Liver (tissue), 8 donors: ENCODE measurements at regions not wholly inside any gene's neighbourhood (a gene's known extent, or its start where the extent isn't known, plus 50 kb on each side); places are given as distances from the start of the nearest gene placed in this dataset.

Experiments used
- DNase-seq: peaks from one replicate; pipeline ENCODE4 v3.0.0-alpha.2; 2017; ENCODE audit warnings: low spot score
- H3K27ac ChIP-seq, 2 donors: one replicate each; pipeline ENCODE4 v1.7.0; 2013; ENCODE audit warnings: inconsistent platforms in 2 of 2, low read length in 2 of 2, control low read depth in 1 of 2, low read depth in 1 of 2, mild to moderate bottlenecking in 1 of 2
- H3K27me3 ChIP-seq, 4 donors: one replicate each; pipeline versions ENCODE4 v1.6.1 to v1.7.0; 2013; ENCODE audit warnings: low read length in 3 of 4, inconsistent platforms in 1 of 4, mild to moderate bottlenecking in 1 of 4, moderate library complexity in 1 of 4; ENCODE audit not compliant: control insufficient read depth in 4 of 4, insufficient read depth in 4 of 4
- H3K36me3 ChIP-seq, 4 donors: one replicate each; pipeline versions ENCODE4 v1.6.1 to v1.7.0; 2013; ENCODE audit warnings: low read length in 3 of 4, mild to moderate bottlenecking in 3 of 4, low read depth in 1 of 4, moderate library complexity in 1 of 4; ENCODE audit not compliant: control insufficient read depth in 4 of 4, insufficient read depth in 3 of 4
- H3K4me1 ChIP-seq, 4 donors: one replicate each; pipeline versions ENCODE4 v1.6.1 to v1.7.0; 2013; ENCODE audit warnings: low read length in 3 of 4, mild to moderate bottlenecking in 3 of 4, moderate library complexity in 1 of 4; ENCODE audit not compliant: control insufficient read depth in 4 of 4, insufficient read depth in 4 of 4
- H3K4me3 ChIP-seq, 3 donors: one replicate each; pipeline versions ENCODE4 v1.6.1 to v1.7.0; 2013; ENCODE audit warnings: low read length in 3 of 3, control low read depth in 1 of 3, low read depth in 1 of 3, mild to moderate bottlenecking in 1 of 3
- H3K9ac ChIP-seq, 2 donors: one replicate each; pipeline ENCODE4 v1.7.0; 2013; ENCODE audit warnings: low read length in 2 of 2, mild to moderate bottlenecking in 2 of 2, moderate library complexity in 2 of 2, control low read depth in 1 of 2, low read depth in 1 of 2
- H3K9me3 ChIP-seq, 4 donors: one replicate each; pipeline versions ENCODE4 v1.6.1 to v1.7.0; 2013; ENCODE audit warnings: low read length in 3 of 4; ENCODE audit not compliant: control insufficient read depth in 4 of 4
- CTCF ChIP-seq: fragments of 150-350 bp; IDR thresholded peaks from 2 replicates; pipeline ENCODE4 v1.5.1; 2017; ENCODE audit warnings: improper control_type of control experiment, low read depth, low read length; ENCODE audit not compliant: missing input control
- FOXA1 ChIP-seq: IDR thresholded peaks from 2 replicates; pipeline ENCODE4 v1.6.1; 2016; ENCODE audit warnings: antibody characterized with exemption
- FOXA2 ChIP-seq: IDR thresholded peaks from 2 replicates; pipeline ENCODE4 v1.6.1; 2016; ENCODE audit warnings: antibody characterized with exemption
- GABPA ChIP-seq, 2 donors: IDR thresholded peaks in 1 of 2; conservative IDR thresholded peaks in 1 of 2; 2 replicates each; pipeline ENCODE4 v1.6.1; 2016; ENCODE audit warnings: antibody characterized with exemption in 2 of 2, mild to moderate bottlenecking in 1 of 2, moderate library complexity in 1 of 2
- HNF4A ChIP-seq, 2 donors: conservative IDR thresholded peaks; 2 replicates each; pipeline ENCODE4 v1.6.1; 2016; ENCODE audit warnings: antibody characterized with exemption in 2 of 2, mild to moderate bottlenecking in 2 of 2
- HNF4G ChIP-seq: IDR thresholded peaks from 2 replicates; pipeline ENCODE4 v1.6.1; 2016; ENCODE audit warnings: antibody characterized with exemption
- JUND ChIP-seq, 2 donors: IDR thresholded peaks; 2 replicates each; pipeline ENCODE4 v1.6.1; 2016; ENCODE audit warnings: antibody characterized with exemption in 2 of 2
- RAD21 ChIP-seq, 2 donors: IDR thresholded peaks; 2 replicates each; pipeline ENCODE4 v1.6.1; 2016; ENCODE audit warnings: antibody characterized with exemption in 2 of 2, mild to moderate bottlenecking in 2 of 2
- REST ChIP-seq: IDR thresholded peaks from 2 replicates; pipeline ENCODE4 v1.6.1; 2016; ENCODE audit warnings: antibody characterized with exemption, mild to moderate bottlenecking
- RXRA ChIP-seq, 2 donors: IDR thresholded peaks; 2 replicates each; pipeline ENCODE4 v1.6.1; 2017 to 2018; ENCODE audit warnings: antibody characterized with exemption in 2 of 2, mild to moderate bottlenecking in 1 of 2
- YY1 ChIP-seq: IDR thresholded peaks from 2 replicates; pipeline ENCODE4 v1.6.1; 2016; ENCODE audit warnings: antibody characterized with exemption, mild to moderate bottlenecking
- ZBTB33 ChIP-seq: IDR thresholded peaks from 2 replicates; pipeline ENCODE4 v1.6.1; 2016; ENCODE audit warnings: antibody characterized with exemption
- WGBS: extraction: QIAGEN DNeasy Blood & Tissue Kit; methylation state at CpG from one replicate; pipeline ENCODE4 v1.1.7; 2013; 5-methylcytosine and 5-hydroxymethylcytosine counted together
- donor health status: healthy.
- donor health status: healthy.
- donor health status: healthy.
- donor health status: healthy.
- donor health status: healthy.

GRCh38 chr1:59074598-59074997, 222.3 kb upstream of the FGGY start:
- Histone ChIP-seq H3K9me3 (no peaks in the 10 kb centered on the region), H3K9ac (no peak overlapping the region), H3K36me3 (no peaks in the 10 kb centered on the region), H3K27me3 (no peaks in the 10 kb centered on the region), H3K27ac (no peak overlapping the region), H3K4me1 (peaks cover 0 to 9% (median 6%) of the 10 kb centered on the region in 4 donors), H3K4me3 (no peak overlapping the region)
- 43% methylated on average over 3 of the region's 3 CpGs for WGBS
- TF ChIP-seq JUND (IDR thresholded peaks at IDR 0.05) = no peak
- no peak for TF ChIP-seq HNF4A (conservative IDR thresholded peaks at IDR 0.05)
- TF ChIP-seq REST = no peak
- TF ChIP-seq RXRA (IDR thresholded peaks at IDR 0.05) = no peak
- no peak for TF ChIP-seq GABPA (IDR thresholded peaks at IDR 0.05 in 1 of 2, conservative IDR thresholded peaks at IDR 0.05 in 1 of 2)
- TF ChIP-seq FOXA1 = no peak
- DNase-seq = no peak

DNA sequence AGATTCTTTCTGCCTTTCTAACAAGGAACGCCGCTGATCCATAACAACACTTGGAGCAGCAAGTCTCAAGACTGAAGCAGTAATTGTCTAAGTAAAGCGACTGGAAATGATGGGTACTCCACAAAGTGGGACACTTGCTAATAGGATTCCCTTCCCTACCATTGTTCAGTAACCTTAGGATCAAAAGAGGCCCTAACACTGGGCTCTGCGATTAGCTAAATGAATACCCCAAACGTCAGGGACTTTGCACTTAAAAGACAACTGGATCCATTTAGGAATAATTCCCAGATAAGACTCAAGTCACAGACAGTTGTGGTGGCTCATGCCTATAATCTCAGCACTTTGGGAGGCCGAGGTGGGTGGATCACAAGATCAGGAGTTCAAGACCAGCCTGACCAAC, 221.9 kb upstream of the FGGY start:
- H3K9ac ChIP-seq = no peak overlapping the region
- H3K27ac ChIP-seq = no peak overlapping the region
- no peak overlapping the region for H3K4me3 ChIP-seq
- TF ChIP-seq GABPA (IDR thresholded peaks at IDR 0.05 in 1 of 2, conservative IDR thresholded peaks at IDR 0.05 in 1 of 2) (no peak), CTCF (no peak), HNF4G (no peak), ZBTB33 (no peak), FOXA2 (no peak), YY1 (no peak)
- H3K9me3 ChIP-seq = no peaks in the 10 kb centered on the region
- 96% methylated on average over 6 of the region's 6 CpGs for WGBS
- no peaks in the 10 kb centered on the region for H3K36me3 ChIP-seq
- H3K27me3 ChIP-seq = no peaks in the 10 kb centered on the region
- H3K4me1 ChIP-seq = peaks cover 0 to 9% (median 6%) of the 10 kb centered on the region in 4 donors
- DNase-seq = no peak

- WGBS = 89% methylated on average over 1 of the region's 1 CpG
- no peaks in the 10 kb centered on the region for H3K9me3 ChIP-seq
Observed at GRCh38 chr1:59076612-59077011, 220.3 kb upstream of the FGGY start.

More at GRCh38 chr1:59076612-59077011, 220.3 kb upstream of the FGGY start:
- H3K27ac ChIP-seq = no peak overlapping the region
- H3K9ac ChIP-seq = no peak overlapping the region
- TF ChIP-seq HNF4A (conservative IDR thresholded peaks at IDR 0.05) (no peak), RAD21 (IDR thresholded peaks at IDR 0.05) (peak; percentile 73 to 77), CTCF (peak; percentile 19)
- H3K36me3 ChIP-seq = no peaks in the 10 kb centered on the region
- H3K27me3 ChIP-seq = no peaks in the 10 kb centered on the region
- no peak for DNase-seq
- no peak overlapping the region for H3K4me3 ChIP-seq
- peaks cover 0 to 1% (median 0%) of the 10 kb centered on the region in 4 donors for H3K4me1 ChIP-seq
